ENCODE measurements at regions not wholly inside any gene's neighbourhood (a gene's known extent, or its start where the extent isn't known, plus 50 kb on each side); places are given as distances from the start of the nearest gene placed in this dataset.

- no peak for TF ChIP-seq PRDM10 (tag by site-specific recombination; IDR thresholded peaks at IDR 0.05)
- no peak for TF ChIP-seq ATF2 (tag by site-specific recombination; IDR thresholded peaks at IDR 0.05; ENCODE audit: low read depth)
These were observed 185.5 kb upstream of the STEAP4 start for GRCh38 chr7:88492153-88492552.
